ENCODE measurements at regions not wholly inside any gene's neighbourhood (a gene's known extent, or its start where the extent isn't known, plus 50 kb on each side); places are given as distances from the start of the nearest gene placed in this dataset.
A peak's percentile ranks its signal among the peaks of the same experiment; 100 is the strongest.

DNA sequence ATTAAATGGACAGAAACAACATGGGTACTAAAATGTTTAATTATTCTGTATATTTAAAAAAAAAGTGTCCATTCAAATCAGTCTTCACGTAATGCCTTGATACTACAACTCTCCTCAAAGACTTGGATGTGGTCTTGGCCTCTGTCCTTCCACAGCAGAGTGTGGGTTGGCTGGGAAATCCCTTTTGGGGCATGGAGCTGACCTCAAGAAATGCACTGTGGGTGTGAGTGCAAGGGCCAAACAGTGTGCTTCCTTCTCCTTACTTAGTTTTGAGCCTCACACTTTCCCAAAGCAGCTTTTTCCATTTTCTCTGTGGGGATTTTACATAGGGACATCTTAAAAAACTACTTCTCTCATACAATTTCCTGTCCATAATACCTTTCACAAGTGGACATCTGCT is 607.4 kb downstream of the EFNB2 start:
- ATAC-seq (no peak), DNase-seq (no peak)
- H3K27ac ChIP-seq = no peak overlapping the region
- H3K4me3 ChIP-seq = no peak overlapping the region
- H3K4me1 ChIP-seq = no peaks in the 10 kb centered on the region
- TF ChIP-seq, protein P1, sequence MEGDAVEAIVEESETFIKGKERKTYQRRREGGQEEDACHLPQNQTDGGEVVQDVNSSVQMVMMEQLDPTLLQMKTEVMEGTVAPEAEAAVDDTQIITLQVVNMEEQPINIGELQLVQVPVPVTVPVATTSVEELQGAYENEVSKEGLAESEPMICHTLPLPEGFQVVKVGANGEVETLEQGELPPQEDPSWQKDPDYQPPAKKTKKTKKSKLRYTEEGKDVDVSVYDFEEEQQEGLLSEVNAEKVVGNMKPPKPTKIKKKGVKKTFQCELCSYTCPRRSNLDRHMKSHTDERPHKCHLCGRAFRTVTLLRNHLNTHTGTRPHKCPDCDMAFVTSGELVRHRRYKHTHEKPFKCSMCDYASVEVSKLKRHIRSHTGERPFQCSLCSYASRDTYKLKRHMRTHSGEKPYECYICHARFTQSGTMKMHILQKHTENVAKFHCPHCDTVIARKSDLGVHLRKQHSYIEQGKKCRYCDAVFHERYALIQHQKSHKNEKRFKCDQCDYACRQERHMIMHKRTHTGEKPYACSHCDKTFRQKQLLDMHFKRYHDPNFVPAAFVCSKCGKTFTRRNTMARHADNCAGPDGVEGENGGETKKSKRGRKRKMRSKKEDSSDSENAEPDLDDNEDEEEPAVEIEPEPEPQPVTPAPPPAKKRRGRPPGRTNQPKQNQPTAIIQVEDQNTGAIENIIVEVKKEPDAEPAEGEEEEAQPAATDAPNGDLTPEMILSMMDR (IDR thresholded peaks at IDR 0.05) = no peak
- intact Hi-C loops (cut with DNase I) = no loop called here
- no peaks in the 10 kb centered on the region for H3K36me3 ChIP-seq
- no peaks in the 10 kb centered on the region for H3K9me3 ChIP-seq
- no peaks in the 10 kb centered on the region for H3K27me3 ChIP-seq (ENCODE audit: low read depth)

DNA sequence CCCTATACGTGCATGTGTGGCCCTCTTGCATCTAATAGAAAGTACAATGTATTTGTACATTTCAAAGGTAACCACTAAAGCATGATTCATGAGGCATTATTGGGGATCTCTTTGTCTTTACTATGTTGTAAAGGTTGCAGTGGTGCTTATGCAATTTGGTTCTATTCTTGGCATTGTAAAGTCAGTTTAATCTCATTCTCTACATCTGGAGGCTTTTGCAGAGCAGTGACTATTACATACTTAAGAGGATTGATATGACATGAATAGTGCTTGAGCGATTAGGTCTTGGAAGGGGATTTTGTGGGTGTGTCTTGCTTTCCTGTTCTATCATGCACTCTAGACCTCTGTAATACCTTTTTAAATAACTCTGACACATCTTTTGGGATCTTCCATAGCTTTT is 610.0 kb downstream of the EFNB2 start:
- H3K36me3 ChIP-seq = no peaks in the 10 kb centered on the region
- no peaks in the 10 kb centered on the region for H3K9me3 ChIP-seq
- TF ChIP-seq, protein P1 (IDR thresholded peaks at IDR 0.05) = no peak
- no peak overlapping the region for H3K27ac ChIP-seq
- H3K4me1 ChIP-seq = no peaks in the 10 kb centered on the region
- ATAC-seq (no peak), DNase-seq (no peak)
- no peaks in the 10 kb centered on the region for H3K27me3 ChIP-seq (ENCODE audit: low read depth)
- intact Hi-C loops (cut with DNase I) = no loop called here
- H3K4me3 ChIP-seq = no peak overlapping the region

DNA sequence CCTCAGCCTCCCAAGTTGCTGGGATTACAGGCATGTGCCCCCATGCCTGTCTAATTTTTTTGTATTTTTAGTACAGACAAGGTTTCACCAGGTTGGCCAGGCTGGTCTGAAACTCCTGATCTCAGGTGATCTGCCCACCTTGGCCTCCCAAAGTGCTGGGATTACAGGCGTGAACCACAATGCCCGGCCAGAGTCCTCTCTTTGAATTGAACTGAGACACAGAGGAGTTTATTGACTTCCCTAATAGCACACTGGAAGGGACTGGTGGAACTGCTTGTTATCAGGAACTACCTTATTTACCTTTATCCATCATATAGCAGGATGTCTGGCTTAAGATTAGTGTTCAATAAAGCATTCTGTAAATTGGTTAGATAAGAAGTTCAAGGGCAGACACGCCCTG is 613.8 kb downstream of the EFNB2 start:
- Histone ChIP-seq H3K27ac (no peak overlapping the region), H3K4me3 (no peak overlapping the region), H3K9me3 (no peaks in the 10 kb centered on the region), H3K27me3 (ENCODE audit: low read depth) (no peaks in the 10 kb centered on the region), H3K36me3 (no peaks in the 10 kb centered on the region), H3K4me1 (no peaks in the 10 kb centered on the region)
- no peak for DNase-seq
- TF ChIP-seq, protein P1 (IDR thresholded peaks at IDR 0.05) = no peak
- ATAC-seq = no peak
- intact Hi-C loops (cut with DNase I) = no loop called here

DNA sequence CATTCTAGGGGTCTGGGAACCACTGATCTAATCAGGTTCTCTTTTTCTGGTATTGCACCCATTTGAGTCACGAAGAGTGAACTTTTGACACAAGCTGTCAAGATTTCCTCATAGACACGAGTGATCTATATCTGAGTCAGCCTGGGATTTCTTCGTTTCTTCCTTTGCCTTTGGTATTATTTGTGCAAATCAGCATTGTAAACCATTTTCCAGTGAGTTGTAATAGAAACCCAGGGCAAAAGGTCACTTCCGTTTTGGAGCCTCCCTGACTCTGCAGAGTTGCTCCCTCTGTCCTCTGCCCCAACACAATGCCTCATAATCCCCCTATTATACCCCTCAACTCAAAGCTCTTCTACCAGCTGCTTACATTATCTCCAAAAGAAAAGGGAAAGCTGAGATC is 615.1 kb downstream of the EFNB2 start:
- no peaks in the 10 kb centered on the region for H3K36me3 ChIP-seq
- H3K4me3 ChIP-seq = no peak overlapping the region
- H3K9me3 ChIP-seq = no peaks in the 10 kb centered on the region
- H3K4me1 ChIP-seq = no peaks in the 10 kb centered on the region
- DNase-seq (no peak), ATAC-seq (no peak)
- intact Hi-C loops (cut with DNase I) = no loop called here
- TF ChIP-seq, protein P1 (IDR thresholded peaks at IDR 0.05) = no peak
- H3K27me3 ChIP-seq (ENCODE audit: low read depth) = no peaks in the 10 kb centered on the region
- H3K27ac ChIP-seq = no peak overlapping the region

DNA sequence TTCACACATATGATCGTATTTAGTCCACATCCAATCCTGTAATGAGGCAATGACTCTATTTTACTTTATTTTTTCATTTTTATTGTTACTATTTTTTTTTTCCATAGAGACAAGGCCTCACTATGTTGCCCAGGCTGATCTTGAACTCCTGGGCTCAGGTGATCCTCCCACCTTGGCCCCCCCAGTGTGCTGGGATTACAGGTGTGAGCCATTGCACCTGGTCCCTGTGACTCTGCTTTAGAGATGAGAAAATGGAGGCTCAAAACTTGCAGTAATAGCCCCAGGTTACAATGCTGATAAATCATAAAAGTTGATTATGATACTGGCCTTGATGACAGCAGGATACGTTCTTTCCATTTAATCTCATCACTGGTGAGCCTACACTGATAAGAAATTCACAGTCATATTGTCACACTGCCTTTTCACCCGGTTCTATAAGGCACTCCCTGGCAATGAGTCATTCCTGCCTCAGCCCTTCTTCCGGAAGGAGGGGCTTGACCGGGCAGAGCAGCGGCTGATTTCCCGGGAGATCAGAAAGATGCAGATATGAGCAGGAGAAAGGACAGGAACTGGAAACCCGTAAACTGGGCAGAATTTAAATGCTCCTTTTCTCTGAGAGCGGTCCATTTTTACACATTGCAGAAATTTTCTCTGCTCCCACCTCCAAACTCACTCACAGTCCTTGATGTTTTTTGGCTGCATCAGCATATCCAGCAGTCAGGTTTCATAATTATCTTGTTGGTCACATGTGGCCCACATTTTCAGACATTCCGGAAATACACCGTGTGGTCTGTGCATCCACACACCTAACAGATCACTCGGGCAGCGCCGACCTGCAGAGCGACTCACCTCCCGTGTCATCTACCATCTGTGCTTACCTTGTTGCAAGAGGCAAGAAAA is 616.4 kb downstream of the EFNB2 start:
- no peak overlapping the region for H3K27ac ChIP-seq
- peak in 1 of 2 donors; percentile 51 for ATAC-seq
- DNase-seq = no peak

More for the DNA sequence above, 616.4 kb downstream of the EFNB2 start:
- intact Hi-C loops (cut with DNase I) = no loop called here
- H3K27me3 ChIP-seq (ENCODE audit: low read depth) = no peaks in the 10 kb centered on the region
- no peak overlapping the region for H3K4me3 ChIP-seq
- H3K9me3 ChIP-seq = no peaks in the 10 kb centered on the region
- no peaks in the 10 kb centered on the region for H3K36me3 ChIP-seq
- TF ChIP-seq, protein P1 (IDR thresholded peaks at IDR 0.05) = no peak
- no peaks in the 10 kb centered on the region for H3K4me1 ChIP-seq
